ENCODE measurements at regions not wholly inside any gene's neighbourhood (a gene's known extent, or its start where the extent isn't known, plus 50 kb on each side); places are given as distances from the start of the nearest gene placed in this dataset.

DNA sequence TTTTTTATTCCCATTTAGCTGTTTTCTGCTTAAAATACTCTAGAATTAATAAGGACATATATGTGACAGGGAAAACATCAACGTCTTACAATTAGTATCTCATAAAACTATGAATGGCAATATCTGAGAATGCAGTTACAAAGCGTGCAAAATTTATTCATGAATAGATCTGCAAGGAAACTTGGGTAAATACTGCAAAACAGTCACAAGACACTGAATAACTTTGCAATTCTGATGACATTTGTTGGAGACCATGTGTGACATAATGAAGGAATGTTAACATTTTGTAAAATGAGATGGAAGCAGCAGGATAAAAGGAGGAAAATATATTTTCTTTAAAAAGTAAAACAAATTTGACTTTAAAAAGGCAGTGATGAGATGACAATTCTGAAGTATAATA, 480.9 kb upstream of the SEMA6A start:
- ATAC-seq (ENCODE audit: insufficient read depth, low FRiP score): no peak
- no peaks in the 10 kb centered on the region for H3K9me3 ChIP-seq (ENCODE audit: control insufficient read depth in 4 of 4, insufficient read depth in 3 of 4, low read length in 3 of 4)
- H3K4me3 ChIP-seq: no peak overlapping the region
- no peak overlapping the region for H3K9ac ChIP-seq (ENCODE audit: insufficient read depth in 1 of 2, low read length in 2 of 2)
- TF ChIP-seq CTCF (IDR thresholded peaks at IDR 0.05; ENCODE audit: control extremely low read depth, extremely low read depth): no peak
- H3K4me1 ChIP-seq (ENCODE audit: control insufficient read depth in 5 of 5, insufficient read depth in 5 of 5, low read length in 5 of 5): peaks cover 0 to 14% (median 0%) of the 10 kb centered on the region in 5 donors
- 85 to 86% methylated on average over 2 of the region's 2 CpGs for WGBS, 2 donors
- DNase-seq: no peak
- H3K36me3 ChIP-seq (ENCODE audit: control insufficient read depth in 4 of 4, insufficient read depth in 4 of 4, low read length in 4 of 4): no peaks in the 10 kb centered on the region
- H3K27me3 ChIP-seq (ENCODE audit: control insufficient read depth in 3 of 3, insufficient read depth in 3 of 3, low read length in 2 of 3): no peaks in the 10 kb centered on the region
- no peak overlapping the region for H3K27ac ChIP-seq (ENCODE audit: low read depth in 1 of 2, low read length in 1 of 2)

- no peak for ATAC-seq (ENCODE audit: insufficient read depth, low FRiP score)
- Histone ChIP-seq H3K9me3 (ENCODE audit: control insufficient read depth in 4 of 4, insufficient read depth in 3 of 4, low read length in 3 of 4) (no peaks in the 10 kb centered on the region), H3K27me3 (ENCODE audit: control insufficient read depth in 3 of 3, insufficient read depth in 3 of 3, low read length in 2 of 3) (no peaks in the 10 kb centered on the region), H3K36me3 (ENCODE audit: control insufficient read depth in 4 of 4, insufficient read depth in 4 of 4, low read length in 4 of 4) (no peaks in the 10 kb centered on the region), H3K27ac (ENCODE audit: low read depth in 1 of 2, low read length in 1 of 2) (no peak overlapping the region), H3K4me3 (no peak overlapping the region), H3K4me1 (ENCODE audit: control insufficient read depth in 5 of 5, insufficient read depth in 5 of 5, low read length in 5 of 5) (peaks cover 0 to 14% (median 0%) of the 10 kb centered on the region in 5 donors), H3K9ac (ENCODE audit: insufficient read depth in 1 of 2, low read length in 2 of 2) (no peak overlapping the region)
- peak; percentile 69 to 87 (median 86) for DNase-seq
- TF ChIP-seq CTCF (IDR thresholded peaks at IDR 0.05; ENCODE audit: control extremely low read depth, extremely low read depth): no peak
- WGBS, 2 donors: 70 to 72% methylated on average over 4 of the region's 4 CpGs
These were observed 480.3 kb upstream of the SEMA6A start for GRCh38 chr5:117054911-117055310.

- no peaks in the 10 kb centered on the region for H3K9me3 ChIP-seq (ENCODE audit: control insufficient read depth in 4 of 4, insufficient read depth in 3 of 4, low read length in 3 of 4)
- 52 to 54% methylated on average over 1 of the region's 1 CpG for WGBS, 2 donors
- no peak for DNase-seq
- no peak for TF ChIP-seq CTCF (IDR thresholded peaks at IDR 0.05; ENCODE audit: control extremely low read depth, extremely low read depth)
- H3K4me3 ChIP-seq: no peak overlapping the region
- no peak overlapping the region for H3K27ac ChIP-seq (ENCODE audit: low read depth in 1 of 2, low read length in 1 of 2)
- H3K36me3 ChIP-seq (ENCODE audit: control insufficient read depth in 4 of 4, insufficient read depth in 4 of 4, low read length in 4 of 4): no peaks in the 10 kb centered on the region
- ATAC-seq (ENCODE audit: insufficient read depth, low FRiP score): no peak
- no peaks in the 10 kb centered on the region for H3K27me3 ChIP-seq (ENCODE audit: control insufficient read depth in 3 of 3, insufficient read depth in 3 of 3, low read length in 2 of 3)
- H3K4me1 ChIP-seq (ENCODE audit: control insufficient read depth in 5 of 5, insufficient read depth in 5 of 5, low read length in 5 of 5): peaks cover 0 to 14% (median 0%) of the 10 kb centered on the region in 5 donors
- H3K9ac ChIP-seq (ENCODE audit: insufficient read depth in 1 of 2, low read length in 2 of 2): no peak overlapping the region
These were observed 479.5 kb upstream of the SEMA6A start for GRCh38 chr5:117054141-117054540.

DNA sequence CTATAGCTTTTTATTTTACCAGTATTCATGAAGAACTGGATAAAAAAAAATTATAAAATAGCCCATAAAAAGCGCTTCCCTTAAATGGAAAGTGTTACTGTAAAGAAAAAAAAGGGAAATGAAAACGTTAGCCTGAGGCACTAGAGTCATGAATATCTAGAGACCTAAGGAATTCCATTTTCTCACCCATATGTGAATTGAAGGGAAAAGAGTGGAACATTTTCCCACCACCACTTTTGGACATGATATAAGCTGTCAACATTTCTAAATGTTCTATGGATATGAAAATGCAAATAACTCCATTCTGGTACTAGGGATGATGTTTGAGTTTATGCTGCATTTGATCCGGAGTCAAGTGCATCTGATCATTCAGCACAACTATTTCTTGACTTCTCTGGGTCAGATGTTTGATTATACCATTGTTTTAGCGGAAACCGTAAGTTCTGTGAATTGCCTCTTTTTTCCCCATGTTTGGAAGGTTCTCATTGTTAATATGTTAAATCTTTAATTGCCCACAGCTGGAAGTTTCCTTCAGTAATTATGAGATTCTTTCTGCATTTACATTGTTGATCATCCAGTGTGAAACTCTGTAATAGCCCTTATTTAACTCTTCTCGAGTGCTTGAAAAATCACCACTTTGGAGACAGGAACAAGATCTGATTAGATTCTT, 467.4 kb upstream of the SEMA6A start:
- H3K36me3 ChIP-seq (ENCODE audit: control insufficient read depth in 4 of 4, insufficient read depth in 4 of 4, low read length in 4 of 4): no peaks in the 10 kb centered on the region
- DNase-seq: no peak
- no peaks in the 10 kb centered on the region for H3K4me1 ChIP-seq (ENCODE audit: control insufficient read depth in 5 of 5, insufficient read depth in 5 of 5, low read length in 5 of 5)
- H3K27me3 ChIP-seq (ENCODE audit: control insufficient read depth in 3 of 3, insufficient read depth in 3 of 3, low read length in 2 of 3): no peaks in the 10 kb centered on the region
- no peak for ATAC-seq (ENCODE audit: insufficient read depth, low FRiP score)
- no peak overlapping the region for H3K9ac ChIP-seq (ENCODE audit: insufficient read depth in 1 of 2, low read length in 2 of 2)
- no peak for TF ChIP-seq CTCF (IDR thresholded peaks at IDR 0.05; ENCODE audit: control extremely low read depth, extremely low read depth)
- WGBS, 2 donors: 72 to 76% methylated on average over 6 of the region's 6 CpGs
- H3K4me3 ChIP-seq: no peak overlapping the region
- peaks cover 0 to 3% (median 0%) of the 10 kb centered on the region in 4 donors for H3K9me3 ChIP-seq (ENCODE audit: control insufficient read depth in 4 of 4, insufficient read depth in 3 of 4, low read length in 3 of 4)
- no peak overlapping the region for H3K27ac ChIP-seq (ENCODE audit: low read depth in 1 of 2, low read length in 1 of 2)
